CD14-positive monocyte (primary cell): ENCODE measurements at regions not wholly inside any gene's neighbourhood (a gene's known extent, or its start where the extent isn't known, plus 50 kb on each side); places are given as distances from the start of the nearest gene placed in this dataset.
A peak's percentile ranks its signal among the peaks of the same experiment; 100 is the strongest.

Experiments used
- DNase-seq, 3 donors: peaks; one replicate each; pipeline ENCODE4 v3.0.0-alpha.2; 2011 to 2022
- H2AFZ ChIP-seq: 2 replicates; pipeline ENCODE4 v1.6.0; 2012; ENCODE audit warnings: mild to moderate bottlenecking, low read depth, low read length, inconsistent platforms; ENCODE audit not compliant: insufficient read depth, poor library complexity, severe bottlenecking
- H3K27ac ChIP-seq, 2 donors: 1 replicate in 1 of 2; 2 replicates in 1 of 2; pipeline ENCODE4 v1.5.1; 2012 to 2013; ENCODE audit warnings: low read length in 2 of 2, control low read depth in 1 of 2, inconsistent platforms in 1 of 2, low read depth in 1 of 2, mild to moderate bottlenecking in 1 of 2
- H3K27me3 ChIP-seq, 2 donors: one replicate each; pipeline versions ENCODE4 v1.6.0 to v1.6.1; 2011 to 2013; ENCODE audit warnings: low read length in 2 of 2; ENCODE audit not compliant: control insufficient read depth in 2 of 2, insufficient read depth in 2 of 2
- H3K36me3 ChIP-seq, 2 donors: replicated peaks in 1 of 2; 1 replicate in 1 of 2; 2 replicates in 1 of 2; pipeline versions ENCODE4 v1.5.1 to v1.6.1; 2012 to 2013; ENCODE audit warnings: low read length in 2 of 2, control low read depth in 1 of 2, inconsistent platforms in 1 of 2, mild to moderate bottlenecking in 1 of 2; ENCODE audit not compliant: insufficient read depth in 2 of 2, control insufficient read depth in 1 of 2
- H3K4me1 ChIP-seq, 2 donors: 1 replicate in 1 of 2; 2 replicates in 1 of 2; pipeline versions ENCODE4 v1.5.1 to v1.6.1; 2012 to 2013; ENCODE audit warnings: low read length in 2 of 2, control low read depth in 1 of 2, inconsistent platforms in 1 of 2, mild to moderate bottlenecking in 1 of 2, moderate library complexity in 1 of 2; ENCODE audit not compliant: insufficient read depth in 2 of 2, control insufficient read depth in 1 of 2
- H3K4me2 ChIP-seq: replicated peaks from 2 replicates; pipeline ENCODE3; 2012; ENCODE audit warnings: low read length, moderate library complexity, mild to moderate bottlenecking; ENCODE audit not compliant: poor library complexity, severe bottlenecking; ENCODE audit errors: extremely low read depth
- H3K4me3 ChIP-seq, 3 experiments: fragments of 200-600 bp in 1 of 3; sonication (generic) in 1 of 3; replicated peaks in 1 of 3; 1 replicate in 2 of 3; 2 replicates in 1 of 3; pipeline ENCODE4 v1.5.1; 2011 to 2013; ENCODE audit warnings: low read length in 3 of 3, mild to moderate bottlenecking in 3 of 3, control low read depth in 2 of 3, low read depth in 2 of 3, inconsistent platforms in 1 of 3, moderate library complexity in 1 of 3
- H3K79me2 ChIP-seq: 2 replicates; pipeline ENCODE4 v1.6.0; 2012; ENCODE audit warnings: mild to moderate bottlenecking, control low read depth, inconsistent platforms, low read length, moderate library complexity; ENCODE audit not compliant: insufficient read depth
- H3K9ac ChIP-seq: 2 replicates; pipeline ENCODE4 v1.6.0; 2017; ENCODE audit warnings: low read length, mild to moderate bottlenecking; ENCODE audit not compliant: insufficient read depth, poor library complexity, severe bottlenecking
- H3K9me3 ChIP-seq, 2 donors: replicated peaks in 1 of 2; 1 replicate in 1 of 2; 2 replicates in 1 of 2; pipeline versions ENCODE4 v1.5.1 to v1.6.1; 2012 to 2013; ENCODE audit warnings: low read length in 2 of 2, control low read depth in 1 of 2; ENCODE audit not compliant: control insufficient read depth in 1 of 2, insufficient read depth in 1 of 2
- H4K20me1 ChIP-seq: 2 replicates; pipeline ENCODE4 v1.6.0; 2012; ENCODE audit warnings: mild to moderate bottlenecking, low read length, control low read depth, moderate library complexity; ENCODE audit not compliant: insufficient read depth
- H3K27ac Mint-ChIP-seq, 7 donors: one replicate each; pipeline ENCODE4 v1.8.0; 2020; ENCODE audit warnings: mild to moderate bottlenecking in 7 of 7, mixed read lengths in 7 of 7, moderate library complexity in 6 of 7, inconsistent platforms in 2 of 7
- H3K27me3 Mint-ChIP-seq, 3 donors: one replicate each; pipeline ENCODE4 v1.8.0; 2021 to 2022; ENCODE audit warnings: low read depth in 3 of 3, mild to moderate bottlenecking in 3 of 3, mixed read lengths in 3 of 3, moderate library complexity in 3 of 3, inconsistent platforms in 1 of 3
- H3K36me3 Mint-ChIP-seq, 2 donors: one replicate each; pipeline ENCODE4 v1.8.0; 2020; ENCODE audit warnings: mixed read lengths in 2 of 2, inconsistent platforms in 1 of 2, mild to moderate bottlenecking in 1 of 2
- H3K4me1 Mint-ChIP-seq: one replicate; pipeline ENCODE4 v1.8.0; 2020; ENCODE audit warnings: mild to moderate bottlenecking, mixed read lengths
- H3K4me3 Mint-ChIP-seq, 2 donors: one replicate each; pipeline ENCODE4 v1.8.0; 2020; ENCODE audit warnings: mild to moderate bottlenecking in 2 of 2, mixed read lengths in 2 of 2, moderate library complexity in 1 of 2
- H3K9me3 Mint-ChIP-seq, 7 donors: one replicate each; pipeline ENCODE4 v1.8.0; 2020 to 2022; ENCODE audit warnings: mixed read lengths in 7 of 7, mild to moderate bottlenecking in 6 of 7, moderate library complexity in 6 of 7, inconsistent platforms in 2 of 7
- WGBS: methylation state at CpG from one replicate; pipeline ENCODE4 v1.1.5; 2013; ENCODE audit warnings: missing lambda C conversion rate; ENCODE audit not compliant: insufficient coverage; 5-methylcytosine and 5-hydroxymethylcytosine counted together
- intact Hi-C, 2 donors: fragments of 100-400 bp; cut with micrococcal nuclease; formaldehyde crosslinking; loops; one replicate each; pipeline versions ENCODE4 v1.15.0 to v1.15.1; 2023
- TF ChIP-seq, protein P1 (sequence below): fragments of 200-600 bp; IDR thresholded peaks from one replicate; pipeline ENCODE4 v1.8.0; 2022; ENCODE audit warnings: antibody characterized with exemption, mild to moderate bottlenecking

DNA sequence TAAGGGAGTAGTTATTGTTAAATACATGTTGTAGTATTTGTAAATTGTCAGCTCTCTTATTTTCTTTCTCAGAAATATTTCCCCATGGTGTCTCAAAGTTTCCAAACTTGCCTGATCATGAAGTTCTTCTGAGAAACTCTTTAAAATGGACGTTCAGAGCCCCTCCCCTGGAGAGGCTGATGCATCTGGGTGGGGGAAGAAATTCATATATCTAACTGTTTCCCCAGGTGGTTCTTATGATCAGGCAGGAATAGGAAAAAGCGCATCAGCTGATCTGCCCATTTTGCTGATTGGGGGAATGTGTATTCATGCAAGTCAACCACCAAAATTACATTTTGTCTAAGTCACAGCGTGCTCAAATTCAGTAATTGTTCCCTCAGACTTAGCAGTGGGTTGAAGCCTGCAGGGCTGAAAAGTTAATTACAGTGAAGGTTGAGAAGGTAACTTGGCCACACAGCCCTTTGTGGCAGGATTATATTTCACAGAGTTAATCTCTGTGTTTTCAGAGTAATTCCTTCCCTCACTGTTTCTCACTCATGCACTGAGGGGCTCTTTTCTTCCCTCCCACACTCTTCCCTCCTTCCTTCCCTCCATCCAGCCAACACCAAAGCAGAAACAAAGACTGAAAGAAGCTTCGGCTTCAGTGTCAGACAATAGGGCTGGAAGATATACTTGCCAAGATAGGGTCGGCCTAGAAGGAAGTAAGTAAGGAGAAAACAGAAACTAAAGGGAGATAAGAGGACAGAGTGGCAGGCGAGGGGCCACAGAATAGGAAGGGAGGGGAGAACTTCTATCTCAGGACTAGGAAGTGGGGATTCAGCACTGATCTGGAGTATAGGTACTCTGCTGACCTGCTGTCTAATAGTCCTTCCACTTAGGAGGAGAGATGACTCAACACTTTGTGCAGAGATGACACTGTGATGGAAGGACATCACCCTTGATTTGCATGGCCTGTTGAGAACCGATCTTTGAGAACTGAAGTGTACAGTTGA lies 50.5 kb upstream of the STARD3NL start:
- DNase-seq: no peak

More for the DNA sequence above, 50.5 kb upstream of the STARD3NL start:
- Histone ChIP-seq H3K4me1 (peaks cover 0 to 3% of the 10 kb centered on the region in 2 donors), H3K4me3 (no peak overlapping the region), H3K27ac (no peak overlapping the region), H3K9me3 (no peaks in the 10 kb centered on the region), H2AFZ (peak overlapping the region; percentile 75), H3K27me3 (no peaks in the 10 kb centered on the region), H4K20me1 (no peaks in the 10 kb centered on the region), H3K4me2 (peak overlapping the region; percentile 9), H3K36me3 (no peaks in the 10 kb centered on the region), H3K9ac (no peak overlapping the region), H3K79me2 (no peaks in the 10 kb centered on the region)
- TF ChIP-seq, protein P1, sequence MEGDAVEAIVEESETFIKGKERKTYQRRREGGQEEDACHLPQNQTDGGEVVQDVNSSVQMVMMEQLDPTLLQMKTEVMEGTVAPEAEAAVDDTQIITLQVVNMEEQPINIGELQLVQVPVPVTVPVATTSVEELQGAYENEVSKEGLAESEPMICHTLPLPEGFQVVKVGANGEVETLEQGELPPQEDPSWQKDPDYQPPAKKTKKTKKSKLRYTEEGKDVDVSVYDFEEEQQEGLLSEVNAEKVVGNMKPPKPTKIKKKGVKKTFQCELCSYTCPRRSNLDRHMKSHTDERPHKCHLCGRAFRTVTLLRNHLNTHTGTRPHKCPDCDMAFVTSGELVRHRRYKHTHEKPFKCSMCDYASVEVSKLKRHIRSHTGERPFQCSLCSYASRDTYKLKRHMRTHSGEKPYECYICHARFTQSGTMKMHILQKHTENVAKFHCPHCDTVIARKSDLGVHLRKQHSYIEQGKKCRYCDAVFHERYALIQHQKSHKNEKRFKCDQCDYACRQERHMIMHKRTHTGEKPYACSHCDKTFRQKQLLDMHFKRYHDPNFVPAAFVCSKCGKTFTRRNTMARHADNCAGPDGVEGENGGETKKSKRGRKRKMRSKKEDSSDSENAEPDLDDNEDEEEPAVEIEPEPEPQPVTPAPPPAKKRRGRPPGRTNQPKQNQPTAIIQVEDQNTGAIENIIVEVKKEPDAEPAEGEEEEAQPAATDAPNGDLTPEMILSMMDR: no peak
- no peaks in the 10 kb centered on the region for H3K27me3 Mint-ChIP-seq
- H3K4me3 Mint-ChIP-seq: peak overlapping the region in 1 of 2 donors; percentile 44
- H3K9me3 Mint-ChIP-seq: peaks cover 0 to 6% (median 0%) of the 10 kb centered on the region in 7 donors
- peak overlapping the region in 3 of 7 donors; percentile 17 to 81 (median 52) for H3K27ac Mint-ChIP-seq
- peaks cover 8% of the 10 kb centered on the region for H3K4me1 Mint-ChIP-seq
- WGBS: 21% methylated on average over 4 of the region's 7 CpGs
- H3K36me3 Mint-ChIP-seq: no peaks in the 10 kb centered on the region
- intact Hi-C loops: no loop called here
